Hepatocyte (in vitro differentiated cells): ENCODE measurements at regions not wholly inside any gene's neighbourhood (a gene's known extent, or its start where the extent isn't known, plus 50 kb on each side); places are given as distances from the start of the nearest gene placed in this dataset.

ENCODE experiments used
- DNase-seq: peaks from one replicate; pipeline ENCODE4 v3.0.0-alpha.2; 2016; ENCODE audit warnings: low spot score
- H2AFZ ChIP-seq: fragments of 200-600 bp; sonication (generic); 2 replicates; pipeline ENCODE4 v1.6.0; 2016; ENCODE audit warnings: antibody characterized with exemption, mild to moderate bottlenecking
- H3K27ac ChIP-seq: fragments of 200-600 bp; sonication (generic); 2 replicates; pipeline ENCODE4 v1.5.1; 2016; ENCODE audit warnings: mild to moderate bottlenecking
- H3K27me3 ChIP-seq: fragments of 200-600 bp; sonication (generic); 2 replicates; pipeline ENCODE4 v1.6.1; 2016
- H3K36me3 ChIP-seq: fragments of 200-600 bp; sonication (generic); replicated peaks from 2 replicates; pipeline ENCODE4 v1.5.1; 2016; ENCODE audit warnings: low read depth; ENCODE audit not compliant: insufficient read depth
- H3K4me1 ChIP-seq: fragments of 200-600 bp; sonication (generic); 2 replicates; pipeline ENCODE4 v1.5.1; 2016; ENCODE audit warnings: mild to moderate bottlenecking, moderate library complexity; ENCODE audit not compliant: insufficient read depth
- H3K4me2 ChIP-seq: fragments of 200-600 bp; sonication (generic); 2 replicates; pipeline ENCODE4 v1.6.0; 2016
- H3K4me3 ChIP-seq: fragments of 200-600 bp; sonication (generic); 2 replicates; pipeline ENCODE4 v1.5.1; 2016; ENCODE audit warnings: mild to moderate bottlenecking
- H3K79me2 ChIP-seq: fragments of 200-600 bp; sonication (generic); 2 replicates; pipeline ENCODE4 v1.6.0; 2017; ENCODE audit warnings: mild to moderate bottlenecking
- H3K9me2 ChIP-seq: fragments of 200-600 bp; sonication (generic); replicated peaks from 2 replicates; pipeline ENCODE4 v1.6.0; 2017; ENCODE audit warnings: mild to moderate bottlenecking; ENCODE audit not compliant: insufficient read depth
- H3K9me3 ChIP-seq: fragments of 200-600 bp; sonication (generic); 2 replicates; pipeline ENCODE4 v1.5.1; 2016; ENCODE audit warnings: low read depth, mild to moderate bottlenecking
- H4K20me1 ChIP-seq: fragments of 200-600 bp; sonication (generic); 2 replicates; pipeline ENCODE4 v1.6.0; 2016; ENCODE audit warnings: mild to moderate bottlenecking; ENCODE audit not compliant: insufficient read depth, poor library complexity, severe bottlenecking
- CTCF ChIP-seq: fragments of 200-600 bp; sonication (generic); IDR thresholded peaks from 2 replicates; pipeline ENCODE4 v1.5.1; 2016; ENCODE audit warnings: antibody characterized with exemption, mild to moderate bottlenecking; ENCODE audit not compliant: poor library complexity
- EZH2 ChIP-seq: fragments of 200-600 bp; sonication (generic); IDR thresholded peaks from 2 replicates; pipeline ENCODE4 v1.6.1; 2016; ENCODE audit warnings: antibody characterized with exemption, mild to moderate bottlenecking, borderline replicate concordance
- EZH2phosphoT487 ChIP-seq: fragments of 200-600 bp; sonication (generic); IDR thresholded peaks from one replicate; pipeline ENCODE4 v1.6.1; 2018; ENCODE audit warnings: antibody characterized with exemption, mild to moderate bottlenecking, low read depth, moderate library complexity; ENCODE audit not compliant: unreplicated experiment, severe bottlenecking
- WGBS: methylation state at CpG from one replicate; pipeline ENCODE4 v1.1.6; 2016; ENCODE audit warnings: low lambda C conversion rate; ENCODE audit errors: missing lambda C conversion rate; 5-methylcytosine and 5-hydroxymethylcytosine counted together

DNA sequence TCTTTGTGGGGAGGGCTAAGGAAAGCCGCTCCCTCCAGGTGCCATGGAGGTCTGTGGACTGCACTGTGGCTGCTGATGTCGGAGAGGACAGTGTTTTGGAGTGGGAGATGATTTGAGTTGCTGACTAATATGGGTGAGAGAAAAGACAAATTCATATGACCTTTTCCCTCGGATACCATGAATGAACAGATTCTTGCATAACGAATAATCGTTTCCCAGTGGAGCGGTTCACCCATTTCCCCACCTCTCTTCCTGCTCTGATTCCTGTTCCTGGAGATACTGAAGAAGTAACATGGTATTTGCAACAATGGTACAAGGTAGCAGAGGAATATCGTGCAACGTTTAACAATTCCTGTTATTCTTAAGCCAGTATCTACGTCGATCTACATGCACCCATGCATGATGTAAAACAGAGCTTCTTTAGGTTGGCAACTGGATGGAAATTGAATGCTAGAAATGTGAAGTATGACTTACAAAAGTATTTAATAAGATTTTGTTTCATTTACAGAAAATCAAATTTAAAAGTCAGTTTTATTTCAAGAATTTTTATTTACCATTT lies 227.1 kb downstream of the TOMM20 start:
- TF ChIP-seq EZH2 (no peak), EZH2phosphoT487 (no peak), CTCF (no peak)
- 85% methylated on average over 10 of the region's 10 CpGs for WGBS
- no peaks in the 10 kb centered on the region for H3K9me2 ChIP-seq
- no peak overlapping the region for H2AFZ ChIP-seq
- H3K4me2 ChIP-seq: no peak overlapping the region
- H3K27me3 ChIP-seq: no peaks in the 10 kb centered on the region
- no peak overlapping the region for H3K4me3 ChIP-seq
- H4K20me1 ChIP-seq: no peaks in the 10 kb centered on the region
- DNase-seq: no peak
- peaks cover 10% of the 10 kb centered on the region for H3K4me1 ChIP-seq
- no peaks in the 10 kb centered on the region for H3K79me2 ChIP-seq
- H3K36me3 ChIP-seq: no peaks in the 10 kb centered on the region
- no peaks in the 10 kb centered on the region for H3K9me3 ChIP-seq
- H3K27ac ChIP-seq: no peak overlapping the region

DNA sequence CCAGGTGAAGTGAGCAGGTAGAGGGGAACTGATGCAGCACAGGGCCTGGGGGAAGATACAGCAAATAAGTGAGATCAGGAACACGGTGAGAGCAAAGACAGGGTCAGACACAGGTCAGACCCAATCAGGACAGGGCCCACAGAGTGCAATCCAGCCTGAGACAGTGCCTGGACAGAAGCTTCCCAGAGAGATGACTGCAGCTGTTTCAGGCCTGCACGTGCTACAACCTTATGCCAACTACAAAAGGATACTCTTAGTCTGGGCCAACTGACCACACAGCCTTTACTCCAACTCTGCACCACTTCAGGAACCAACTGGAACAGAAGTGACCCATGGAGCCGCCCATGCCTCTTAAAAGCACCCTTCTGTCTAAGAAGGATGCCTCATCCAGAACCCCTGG lies 228.0 kb downstream of the TOMM20 start:
- no peaks in the 10 kb centered on the region for H4K20me1 ChIP-seq
- H3K9me2 ChIP-seq: no peaks in the 10 kb centered on the region
- H3K27me3 ChIP-seq: no peaks in the 10 kb centered on the region
- TF ChIP-seq EZH2 (no peak), CTCF (no peak), EZH2phosphoT487 (no peak)
- no peaks in the 10 kb centered on the region for H3K9me3 ChIP-seq
- H3K27ac ChIP-seq: no peak overlapping the region
- no peak overlapping the region for H3K4me2 ChIP-seq
- DNase-seq: no peak
- H3K4me1 ChIP-seq: peaks cover 10% of the 10 kb centered on the region
- H3K4me3 ChIP-seq: no peak overlapping the region
- H2AFZ ChIP-seq: no peak overlapping the region
- H3K36me3 ChIP-seq: no peaks in the 10 kb centered on the region
- no peaks in the 10 kb centered on the region for H3K79me2 ChIP-seq
- WGBS: 85% methylated on average over 3 of the region's 3 CpGs

- no peak overlapping the region for H2AFZ ChIP-seq
- 90% methylated on average over 13 of the region's 13 CpGs for WGBS
These were observed 228.9 kb downstream of the TOMM20 start for GRCh38 chr1:234899730-234900072.

More at GRCh38 chr1:234899730-234900072, 228.9 kb downstream of the TOMM20 start:
- no peaks in the 10 kb centered on the region for H4K20me1 ChIP-seq
- H3K4me1 ChIP-seq: peaks cover 10% of the 10 kb centered on the region
- H3K4me3 ChIP-seq: no peak overlapping the region
- no peak overlapping the region for H3K4me2 ChIP-seq
- no peaks in the 10 kb centered on the region for H3K9me3 ChIP-seq
- peak overlapping the region; percentile 95 for H3K27ac ChIP-seq
- H3K79me2 ChIP-seq: no peaks in the 10 kb centered on the region
- H3K9me2 ChIP-seq: no peaks in the 10 kb centered on the region
- no peak for DNase-seq
- H3K27me3 ChIP-seq: no peaks in the 10 kb centered on the region
- TF ChIP-seq CTCF (no peak), EZH2 (no peak), EZH2phosphoT487 (no peak)
- H3K36me3 ChIP-seq: no peaks in the 10 kb centered on the region
